LNCaP clone FGC (cell line): ENCODE measurements at regions not wholly inside any gene's neighbourhood (a gene's known extent, or its start where the extent isn't known, plus 50 kb on each side); places are given as distances from the start of the nearest gene placed in this dataset.

Experiments used
- DNase-seq: peaks from one replicate; pipeline ENCODE4 v3.0.0-alpha.2; 2011; ENCODE audit warnings: low read depth
- H3K4me3 ChIP-seq: 2 replicates; pipeline ENCODE4 v1.5.1; 2011; ENCODE audit warnings: mild to moderate bottlenecking, low read depth, low read length, control low read depth
- CTCF ChIP-seq: IDR thresholded peaks from 2 replicates; pipeline ENCODE4 v1.5.1; 2012; ENCODE audit warnings: mild to moderate bottlenecking; ENCODE audit not compliant: control insufficient read depth, insufficient read depth; ENCODE audit errors: extremely low read depth

GRCh38 chr1:209208648-209209047 is 374.9 kb upstream of the CAMK1G start:
- DNase-seq = no peak
- no peak overlapping the region for H3K4me3 ChIP-seq
- TF ChIP-seq CTCF = no peak

GRCh38 chr1:209213989-209214388 is 369.5 kb upstream of the CAMK1G start:
- H3K4me3 ChIP-seq = no peak overlapping the region
- TF ChIP-seq CTCF = no peak
- no peak for DNase-seq

GRCh38 chr1:209215826-209216225 is 367.7 kb upstream of the CAMK1G start:
- no peak for DNase-seq
- H3K4me3 ChIP-seq = no peak overlapping the region
- no peak for TF ChIP-seq CTCF

GRCh38 chr1:209218113-209218512 is 365.4 kb upstream of the CAMK1G start:
- DNase-seq = no peak
- TF ChIP-seq CTCF = no peak
- no peak overlapping the region for H3K4me3 ChIP-seq

GRCh38 chr1:209218981-209219380 is 364.5 kb upstream of the CAMK1G start:
- DNase-seq = no peak
- no peak for TF ChIP-seq CTCF

GRCh38 chr1:209219791-209220524 is 363.6 kb upstream of the CAMK1G start:
- no peak overlapping the region for H3K4me3 ChIP-seq
- no peak for TF ChIP-seq CTCF
- DNase-seq = no peak

More at GRCh38 chr1:209218981-209219380, 364.5 kb upstream of the CAMK1G start:
- H3K4me3 ChIP-seq = no peak overlapping the region

- TF ChIP-seq CTCF = no peak
- H3K4me3 ChIP-seq = no peak overlapping the region
Measured at GRCh38 chr1:209222826-209223225, 360.7 kb upstream of the CAMK1G start.

More at GRCh38 chr1:209222826-209223225, 360.7 kb upstream of the CAMK1G start:
- no peak for DNase-seq
